ENCODE measurements at regions not wholly inside any gene's neighbourhood (a gene's known extent, or its start where the extent isn't known, plus 50 kb on each side); places are given as distances from the start of the nearest gene placed in this dataset.

DNA sequence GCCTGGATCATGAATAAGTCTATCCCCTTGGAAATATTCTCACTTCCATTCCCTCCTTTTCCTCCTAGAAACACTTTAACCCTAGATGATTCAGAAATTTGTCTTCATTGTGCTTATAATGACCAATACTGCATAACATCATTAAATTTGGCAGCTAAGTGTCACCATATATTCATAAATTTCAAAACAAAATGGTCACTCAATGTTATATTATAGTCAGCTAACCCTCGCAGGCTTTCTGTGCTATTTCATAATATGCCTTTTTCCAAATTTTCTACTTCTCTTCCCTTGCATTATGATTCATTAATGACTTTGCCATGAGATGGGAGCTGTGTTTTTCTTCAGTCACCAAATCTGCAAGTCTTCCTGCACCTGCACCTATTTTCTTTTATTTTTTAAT, 308.3 kb upstream of the AKR1E2 start:
- TF ChIP-seq POLR2A (IDR thresholded peaks at IDR 0.05), result no peak
- TF ChIP-seq, protein P1, sequence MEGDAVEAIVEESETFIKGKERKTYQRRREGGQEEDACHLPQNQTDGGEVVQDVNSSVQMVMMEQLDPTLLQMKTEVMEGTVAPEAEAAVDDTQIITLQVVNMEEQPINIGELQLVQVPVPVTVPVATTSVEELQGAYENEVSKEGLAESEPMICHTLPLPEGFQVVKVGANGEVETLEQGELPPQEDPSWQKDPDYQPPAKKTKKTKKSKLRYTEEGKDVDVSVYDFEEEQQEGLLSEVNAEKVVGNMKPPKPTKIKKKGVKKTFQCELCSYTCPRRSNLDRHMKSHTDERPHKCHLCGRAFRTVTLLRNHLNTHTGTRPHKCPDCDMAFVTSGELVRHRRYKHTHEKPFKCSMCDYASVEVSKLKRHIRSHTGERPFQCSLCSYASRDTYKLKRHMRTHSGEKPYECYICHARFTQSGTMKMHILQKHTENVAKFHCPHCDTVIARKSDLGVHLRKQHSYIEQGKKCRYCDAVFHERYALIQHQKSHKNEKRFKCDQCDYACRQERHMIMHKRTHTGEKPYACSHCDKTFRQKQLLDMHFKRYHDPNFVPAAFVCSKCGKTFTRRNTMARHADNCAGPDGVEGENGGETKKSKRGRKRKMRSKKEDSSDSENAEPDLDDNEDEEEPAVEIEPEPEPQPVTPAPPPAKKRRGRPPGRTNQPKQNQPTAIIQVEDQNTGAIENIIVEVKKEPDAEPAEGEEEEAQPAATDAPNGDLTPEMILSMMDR (IDR thresholded peaks at IDR 0.05), result no peak

All from thyroid gland (tissue), 4 donors.